HG03558 (cell line): ENCODE measurements at regions not wholly inside any gene's neighbourhood (a gene's known extent, or its start where the extent isn't known, plus 50 kb on each side); places are given as distances from the start of the nearest gene placed in this dataset.
"Not testable (repeated sequence)": the region's sequence is repeated elsewhere in the genome, so short reads cannot be mapped to it uniquely, and the experiment has no call there.

Experiments
- ATAC-seq: cut with Tn5 transposase; IDR thresholded peaks from one replicate; pipeline ENCODE4 v1.9.1; 2021; ENCODE audit warnings: moderate number of reproducible peaks; ENCODE audit not compliant: unreplicated experiment; ENCODE audit errors: extremely low read depth

GRCh38 chr4:107332656-107333055 lies 296.5 kb upstream of the DKK2 start:
- ATAC-seq: not testable (repeated sequence)

- ATAC-seq: no peak
These were observed 294.8 kb upstream of the DKK2 start for GRCh38 chr4:107330916-107331315.

GRCh38 chr4:107319386-107319785 lies 283.3 kb upstream of the DKK2 start:
- no peak for ATAC-seq

GRCh38 chr4:107318078-107318477 lies 282.0 kb upstream of the DKK2 start:
- ATAC-seq: no peak

GRCh38 chr4:107317611-107318010 lies 281.5 kb upstream of the DKK2 start:
- ATAC-seq: no peak

GRCh38 chr4:107315584-107315983 lies 279.5 kb upstream of the DKK2 start:
- no peak for ATAC-seq

GRCh38 chr4:107314156-107314555 lies 278.0 kb upstream of the DKK2 start:
- ATAC-seq: no peak

GRCh38 chr4:107312366-107312765 lies 276.3 kb upstream of the DKK2 start:
- no peak for ATAC-seq

GRCh38 chr4:107304699-107305286 lies 268.7 kb upstream of the DKK2 start:
- ATAC-seq: no peak

- no peak for ATAC-seq
These were observed 263.5 kb upstream of the DKK2 start for GRCh38 chr4:107299646-107300045.

GRCh38 chr4:107292979-107293378 lies 256.9 kb upstream of the DKK2 start:
- no peak for ATAC-seq

GRCh38 chr4:107283587-107284559 lies 247.8 kb upstream of the DKK2 start:
- ATAC-seq: no peak

GRCh38 chr4:107279733-107280132 lies 243.6 kb upstream of the DKK2 start:
- no peak for ATAC-seq

GRCh38 chr4:107278791-107279483 lies 242.8 kb upstream of the DKK2 start:
- ATAC-seq: no peak

- no peak for ATAC-seq
These were observed 239.9 kb upstream of the DKK2 start for GRCh38 chr4:107276052-107276451.

- ATAC-seq: no peak
These were observed 239.1 kb upstream of the DKK2 start for GRCh38 chr4:107275225-107275624.

GRCh38 chr4:107270614-107271013 lies 234.5 kb upstream of the DKK2 start:
- ATAC-seq: no peak

GRCh38 chr4:107269175-107269574 lies 233.1 kb upstream of the DKK2 start:
- ATAC-seq: no peak

GRCh38 chr4:107265859-107266258 lies 229.7 kb upstream of the DKK2 start:
- no peak for ATAC-seq

GRCh38 chr4:107261241-107261874 lies 225.2 kb upstream of the DKK2 start:
- no peak for ATAC-seq

- no peak for ATAC-seq
These were observed 222.2 kb upstream of the DKK2 start for GRCh38 chr4:107258359-107258758.
